GM23338 (cell line): ENCODE measurements at regions not wholly inside any gene's neighbourhood (a gene's known extent, or its start where the extent isn't known, plus 50 kb on each side); places are given as distances from the start of the nearest gene placed in this dataset.

Experiments used
- ATAC-seq: fragments of 200-7000 bp; cut with Tn5 transposase; 3 replicates; pipeline ENCODE4 v1.9.1; 2020
- DNase-seq: peaks from one replicate; pipeline ENCODE4 v3.0.0-alpha.2; 2015; ENCODE audit warnings: low spot score
- H2AFZ ChIP-seq: fragments of 200-600 bp; sonication (generic); 2 replicates; pipeline ENCODE4 v1.8.0; 2016; ENCODE audit warnings: antibody characterized with exemption, mild to moderate bottlenecking, moderate library complexity
- H3F3A ChIP-seq: fragments of 200-600 bp; sonication (generic); replicated peaks from 2 replicates; pipeline ENCODE4 v1.8.0; 2017; ENCODE audit warnings: antibody characterized with exemption, mixed run types, low read depth
- H3K27ac ChIP-seq: fragments of 200-600 bp; sonication (generic); 2 replicates; pipeline ENCODE4 v1.6.1; 2016; ENCODE audit warnings: low read depth
- H3K27me3 ChIP-seq: fragments of 200-600 bp; sonication (generic); 2 replicates; pipeline ENCODE4 v1.8.0; 2016; ENCODE audit warnings: mild to moderate bottlenecking, mixed run types, moderate library complexity; ENCODE audit not compliant: insufficient read depth
- H3K36me3 ChIP-seq: fragments of 200-600 bp; sonication (generic); 2 replicates; pipeline ENCODE4 v1.8.0; 2016; ENCODE audit warnings: mild to moderate bottlenecking; ENCODE audit not compliant: insufficient read depth
- H3K4me1 ChIP-seq: fragments of 200-600 bp; sonication (generic); 2 replicates; pipeline ENCODE4 v1.8.0; 2016; ENCODE audit warnings: mild to moderate bottlenecking, moderate library complexity; ENCODE audit not compliant: insufficient read depth
- H3K4me2 ChIP-seq: fragments of 200-600 bp; sonication (generic); 2 replicates; pipeline ENCODE4 v1.7.1; 2017; ENCODE audit warnings: mixed run types
- H3K4me3 ChIP-seq: fragments of 200-600 bp; sonication (generic); 2 replicates; pipeline ENCODE4 v1.6.1; 2016; ENCODE audit warnings: mixed run types
- H3K79me2 ChIP-seq: fragments of 200-600 bp; sonication (generic); replicated peaks from 2 replicates; pipeline ENCODE4 v1.8.0; 2017; ENCODE audit warnings: mild to moderate bottlenecking; ENCODE audit not compliant: insufficient read depth
- H3K9me2 ChIP-seq: fragments of 200-600 bp; sonication (generic); 2 replicates; pipeline ENCODE4 v1.8.0; 2017; ENCODE audit not compliant: insufficient read depth
- H4K20me1 ChIP-seq: fragments of 200-600 bp; sonication (generic); replicated peaks from 2 replicates; pipeline ENCODE4 v1.8.0; 2017; ENCODE audit warnings: mild to moderate bottlenecking; ENCODE audit not compliant: insufficient read depth
- H3K27ac Mint-ChIP-seq: 2 replicates; pipeline ENCODE4 v1.8.0; 2020; ENCODE audit warnings: inconsistent platforms, mild to moderate bottlenecking, moderate library complexity, mixed read lengths
- H3K27me3 Mint-ChIP-seq: 3 replicates; pipeline ENCODE4 v1.8.0; 2022; ENCODE audit warnings: low read depth, mild to moderate bottlenecking, moderate library complexity, mixed read lengths, inconsistent platforms; ENCODE audit not compliant: insufficient read depth, poor library complexity
- H3K36me3 Mint-ChIP-seq: 3 replicates; pipeline ENCODE4 v1.8.0; 2021; ENCODE audit warnings: low read depth, mild to moderate bottlenecking, inconsistent platforms, moderate library complexity, mixed read lengths
- H3K4me1 Mint-ChIP-seq: 3 replicates; pipeline ENCODE4 v1.8.0; 2020; ENCODE audit warnings: mild to moderate bottlenecking, inconsistent platforms, mixed read lengths
- H3K4me3 Mint-ChIP-seq: 3 replicates; pipeline ENCODE4 v1.8.0; 2021; ENCODE audit warnings: moderate library complexity, mild to moderate bottlenecking, inconsistent platforms, mixed read lengths
- H3K9me3 Mint-ChIP-seq: 3 replicates; pipeline ENCODE4 v1.8.0; 2020; ENCODE audit warnings: moderate library complexity, mild to moderate bottlenecking, inconsistent platforms, mixed read lengths
- CREB1 ChIP-seq: fragments of 250-450 bp; sonication (Bioruptor Pico); IDR thresholded peaks from 2 replicates; pipeline ENCODE4 v1.5.0; 2020; ENCODE audit warnings: low read depth, mild to moderate bottlenecking, moderate library complexity
- EZH2 ChIP-seq: fragments of 200-600 bp; sonication (generic); IDR thresholded peaks from one replicate; pipeline ENCODE4 v1.8.0; 2017; ENCODE audit warnings: antibody characterized with exemption, mild to moderate bottlenecking, low read depth; ENCODE audit not compliant: unreplicated experiment
- EZH2phosphoT487 ChIP-seq: fragments of 200-600 bp; sonication (generic); IDR thresholded peaks from one replicate; pipeline ENCODE4 v1.8.1; 2018; ENCODE audit warnings: antibody characterized with exemption; ENCODE audit not compliant: unreplicated experiment
- JUNB ChIP-seq: IDR thresholded peaks from one replicate; pipeline ENCODE4 v1.6.1; 2016; ENCODE audit warnings: antibody characterized with exemption; ENCODE audit not compliant: unreplicated experiment
- NANOG ChIP-seq: IDR thresholded peaks from 2 replicates; pipeline ENCODE4 v1.6.1; 2016; ENCODE audit warnings: antibody characterized with exemption, borderline replicate concordance
- POLR2AphosphoS5 ChIP-seq: IDR thresholded peaks from 2 replicates; pipeline ENCODE4 v1.6.1; 2016; ENCODE audit warnings: antibody characterized with exemption, low read depth
- STAT1 ChIP-seq: IDR thresholded peaks from one replicate; pipeline ENCODE4 v1.6.1; 2016; ENCODE audit warnings: antibody characterized with exemption; ENCODE audit not compliant: unreplicated experiment
- ZNF114 ChIP-seq: fragments of 250-450 bp; sonication (Bioruptor Pico); IDR thresholded peaks from 2 replicates; pipeline ENCODE4 v1.5.0; 2020; ENCODE audit warnings: mild to moderate bottlenecking, moderate library complexity
- ZNF331 ChIP-seq: fragments of 250-450 bp; sonication (Bioruptor Pico); IDR thresholded peaks from 2 replicates; pipeline ENCODE4 v1.5.0; 2020; ENCODE audit warnings: low read depth, mild to moderate bottlenecking, moderate library complexity
- TF ChIP-seq, protein P1 (sequence below): fragments of 250-450 bp; sonication (Bioruptor Pico); IDR thresholded peaks from 2 replicates; pipeline ENCODE4 v1.5.0; 2020; ENCODE audit warnings: mild to moderate bottlenecking, moderate library complexity
- TF ChIP-seq, protein P2 (sequence below): IDR thresholded peaks from one replicate; pipeline ENCODE4 v1.6.1; 2018; ENCODE audit warnings: antibody characterized with exemption; ENCODE audit not compliant: unreplicated experiment
- TF ChIP-seq, protein P3 (sequence below): IDR thresholded peaks from 2 replicates; pipeline ENCODE4 v1.6.1; 2016; ENCODE audit warnings: antibody characterized with exemption
- TF ChIP-seq, protein P4 (sequence below), 2 experiments: fragments of 200-600 bp in 1 of 2; sonication (generic) in 1 of 2; conservative IDR thresholded peaks; 2 replicates each; pipeline versions ENCODE4 v1.5.1 to v1.6.1; 2016 to 2017; ENCODE audit warnings: antibody characterized with exemption in 2 of 2, low read depth in 2 of 2, mild to moderate bottlenecking in 2 of 2, moderate library complexity in 1 of 2

DNA sequence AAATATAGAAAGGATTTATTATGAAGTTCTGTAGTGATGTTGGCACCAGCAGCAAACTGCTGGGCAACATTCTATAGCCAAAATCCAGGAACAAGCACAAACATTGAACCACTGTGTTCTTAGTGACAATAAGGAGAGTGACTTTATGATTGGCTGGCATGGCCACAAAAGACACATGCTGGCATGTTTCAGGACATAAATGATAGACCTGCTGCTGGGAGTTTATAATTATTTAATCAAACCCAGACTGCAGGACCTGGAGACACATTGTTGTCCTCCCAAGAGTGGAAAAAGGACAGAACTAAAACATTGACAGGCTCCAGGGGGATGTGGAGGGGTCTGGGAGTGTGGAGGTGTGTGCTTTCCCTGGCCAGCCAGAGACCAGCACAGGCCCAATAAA is 255.3 kb upstream of the LRTM1 start:
- H2AFZ ChIP-seq = no peak overlapping the region
- H3K4me3 ChIP-seq = no peak overlapping the region
- H3K36me3 ChIP-seq = no peaks in the 10 kb centered on the region
- Mint-ChIP-seq H3K4me3 (no peak overlapping the region), H3K36me3 (no peaks in the 10 kb centered on the region), H3K4me1 (no peaks in the 10 kb centered on the region; the same call in 2 of the 3 replicates), H3K27ac (no peak overlapping the region), H3K9me3 (no peaks in the 10 kb centered on the region), H3K27me3 (peaks cover 2% of the 10 kb centered on the region)
- no peaks in the 10 kb centered on the region for H3K27me3 ChIP-seq
- TF ChIP-seq ZNF114 (CRISPR knock-in tag) = no peak
- TF ChIP-seq EZH2 = no peak
- TF ChIP-seq, protein P1, sequence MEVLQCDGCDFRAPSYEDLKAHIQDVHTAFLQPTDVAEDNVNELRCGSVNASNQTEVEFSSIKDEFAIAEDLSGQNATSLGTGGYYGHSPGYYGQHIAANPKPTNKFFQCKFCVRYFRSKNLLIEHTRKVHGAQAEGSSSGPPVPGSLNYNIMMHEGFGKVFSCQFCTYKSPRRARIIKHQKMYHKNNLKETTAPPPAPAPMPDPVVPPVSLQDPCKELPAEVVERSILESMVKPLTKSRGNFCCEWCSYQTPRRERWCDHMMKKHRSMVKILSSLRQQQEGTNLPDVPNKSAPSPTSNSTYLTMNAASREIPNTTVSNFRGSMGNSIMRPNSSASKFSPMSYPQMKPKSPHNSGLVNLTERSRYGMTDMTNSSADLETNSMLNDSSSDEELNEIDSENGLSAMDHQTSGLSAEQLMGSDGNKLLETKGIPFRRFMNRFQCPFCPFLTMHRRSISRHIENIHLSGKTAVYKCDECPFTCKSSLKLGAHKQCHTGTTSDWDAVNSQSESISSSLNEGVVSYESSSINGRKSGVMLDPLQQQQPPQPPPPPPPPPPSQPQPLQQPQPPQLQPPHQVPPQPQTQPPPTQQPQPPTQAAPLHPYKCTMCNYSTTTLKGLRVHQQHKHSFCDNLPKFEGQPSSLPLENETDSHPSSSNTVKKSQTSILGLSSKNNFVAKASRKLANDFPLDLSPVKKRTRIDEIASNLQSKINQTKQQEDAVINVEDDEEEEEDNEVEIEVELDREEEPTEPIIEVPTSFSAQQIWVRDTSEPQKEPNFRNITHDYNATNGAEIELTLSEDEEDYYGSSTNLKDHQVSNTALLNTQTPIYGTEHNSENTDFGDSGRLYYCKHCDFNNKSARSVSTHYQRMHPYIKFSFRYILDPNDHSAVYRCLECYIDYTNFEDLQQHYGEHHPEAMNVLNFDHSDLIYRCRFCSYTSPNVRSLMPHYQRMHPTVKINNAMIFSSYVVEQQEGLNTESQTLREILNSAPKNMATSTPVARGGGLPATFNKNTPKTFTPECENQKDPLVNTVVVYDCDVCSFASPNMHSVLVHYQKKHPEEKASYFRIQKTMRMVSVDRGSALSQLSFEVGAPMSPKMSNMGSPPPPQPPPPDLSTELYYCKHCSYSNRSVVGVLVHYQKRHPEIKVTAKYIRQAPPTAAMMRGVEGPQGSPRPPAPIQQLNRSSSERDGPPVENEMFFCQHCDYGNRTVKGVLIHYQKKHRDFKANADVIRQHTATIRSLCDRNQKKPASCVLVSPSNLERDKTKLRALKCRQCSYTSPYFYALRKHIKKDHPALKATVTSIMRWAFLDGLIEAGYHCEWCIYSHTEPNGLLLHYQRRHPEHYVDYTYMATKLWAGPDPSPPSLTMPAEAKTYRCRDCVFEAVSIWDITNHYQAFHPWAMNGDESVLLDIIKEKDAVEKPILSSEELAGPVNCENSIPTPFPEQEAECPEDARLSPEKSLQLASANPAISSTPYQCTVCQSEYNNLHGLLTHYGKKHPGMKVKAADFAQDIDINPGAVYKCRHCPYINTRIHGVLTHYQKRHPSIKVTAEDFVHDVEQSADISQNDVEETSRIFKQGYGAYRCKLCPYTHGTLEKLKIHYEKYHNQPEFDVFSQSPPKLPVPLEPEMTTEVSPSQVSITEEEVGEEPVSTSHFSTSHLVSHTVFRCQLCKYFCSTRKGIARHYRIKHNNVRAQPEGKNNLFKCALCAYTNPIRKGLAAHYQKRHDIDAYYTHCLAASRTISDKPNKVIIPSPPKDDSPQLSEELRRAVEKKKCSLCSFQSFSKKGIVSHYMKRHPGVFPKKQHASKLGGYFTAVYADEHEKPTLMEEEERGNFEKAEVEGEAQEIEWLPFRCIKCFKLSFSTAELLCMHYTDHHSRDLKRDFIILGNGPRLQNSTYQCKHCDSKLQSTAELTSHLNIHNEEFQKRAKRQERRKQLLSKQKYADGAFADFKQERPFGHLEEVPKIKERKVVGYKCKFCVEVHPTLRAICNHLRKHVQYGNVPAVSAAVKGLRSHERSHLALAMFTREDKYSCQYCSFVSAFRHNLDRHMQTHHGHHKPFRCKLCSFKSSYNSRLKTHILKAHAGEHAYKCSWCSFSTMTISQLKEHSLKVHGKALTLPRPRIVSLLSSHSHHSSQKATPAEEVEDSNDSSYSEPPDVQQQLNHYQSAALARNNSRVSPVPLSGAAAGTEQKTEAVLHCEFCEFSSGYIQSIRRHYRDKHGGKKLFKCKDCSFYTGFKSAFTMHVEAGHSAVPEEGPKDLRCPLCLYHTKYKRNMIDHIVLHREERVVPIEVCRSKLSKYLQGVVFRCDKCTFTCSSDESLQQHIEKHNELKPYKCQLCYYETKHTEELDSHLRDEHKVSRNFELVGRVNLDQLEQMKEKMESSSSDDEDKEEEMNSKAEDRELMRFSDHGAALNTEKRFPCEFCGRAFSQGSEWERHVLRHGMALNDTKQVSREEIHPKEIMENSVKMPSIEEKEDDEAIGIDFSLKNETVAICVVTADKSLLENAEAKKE (CRISPR knock-in tag) = no peak
- TF ChIP-seq STAT1 = no peak
- no peak for TF ChIP-seq NANOG
- TF ChIP-seq JUNB = no peak
- TF ChIP-seq POLR2AphosphoS5 = no peak
- TF ChIP-seq CREB1 (CRISPR knock-in tag) = no peak
- TF ChIP-seq, protein P2, sequence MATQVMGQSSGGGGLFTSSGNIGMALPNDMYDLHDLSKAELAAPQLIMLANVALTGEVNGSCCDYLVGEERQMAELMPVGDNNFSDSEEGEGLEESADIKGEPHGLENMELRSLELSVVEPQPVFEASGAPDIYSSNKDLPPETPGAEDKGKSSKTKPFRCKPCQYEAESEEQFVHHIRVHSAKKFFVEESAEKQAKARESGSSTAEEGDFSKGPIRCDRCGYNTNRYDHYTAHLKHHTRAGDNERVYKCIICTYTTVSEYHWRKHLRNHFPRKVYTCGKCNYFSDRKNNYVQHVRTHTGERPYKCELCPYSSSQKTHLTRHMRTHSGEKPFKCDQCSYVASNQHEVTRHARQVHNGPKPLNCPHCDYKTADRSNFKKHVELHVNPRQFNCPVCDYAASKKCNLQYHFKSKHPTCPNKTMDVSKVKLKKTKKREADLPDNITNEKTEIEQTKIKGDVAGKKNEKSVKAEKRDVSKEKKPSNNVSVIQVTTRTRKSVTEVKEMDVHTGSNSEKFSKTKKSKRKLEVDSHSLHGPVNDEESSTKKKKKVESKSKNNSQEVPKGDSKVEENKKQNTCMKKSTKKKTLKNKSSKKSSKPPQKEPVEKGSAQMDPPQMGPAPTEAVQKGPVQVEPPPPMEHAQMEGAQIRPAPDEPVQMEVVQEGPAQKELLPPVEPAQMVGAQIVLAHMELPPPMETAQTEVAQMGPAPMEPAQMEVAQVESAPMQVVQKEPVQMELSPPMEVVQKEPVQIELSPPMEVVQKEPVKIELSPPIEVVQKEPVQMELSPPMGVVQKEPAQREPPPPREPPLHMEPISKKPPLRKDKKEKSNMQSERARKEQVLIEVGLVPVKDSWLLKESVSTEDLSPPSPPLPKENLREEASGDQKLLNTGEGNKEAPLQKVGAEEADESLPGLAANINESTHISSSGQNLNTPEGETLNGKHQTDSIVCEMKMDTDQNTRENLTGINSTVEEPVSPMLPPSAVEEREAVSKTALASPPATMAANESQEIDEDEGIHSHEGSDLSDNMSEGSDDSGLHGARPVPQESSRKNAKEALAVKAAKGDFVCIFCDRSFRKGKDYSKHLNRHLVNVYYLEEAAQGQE = no peak
- TF ChIP-seq, protein P3, sequence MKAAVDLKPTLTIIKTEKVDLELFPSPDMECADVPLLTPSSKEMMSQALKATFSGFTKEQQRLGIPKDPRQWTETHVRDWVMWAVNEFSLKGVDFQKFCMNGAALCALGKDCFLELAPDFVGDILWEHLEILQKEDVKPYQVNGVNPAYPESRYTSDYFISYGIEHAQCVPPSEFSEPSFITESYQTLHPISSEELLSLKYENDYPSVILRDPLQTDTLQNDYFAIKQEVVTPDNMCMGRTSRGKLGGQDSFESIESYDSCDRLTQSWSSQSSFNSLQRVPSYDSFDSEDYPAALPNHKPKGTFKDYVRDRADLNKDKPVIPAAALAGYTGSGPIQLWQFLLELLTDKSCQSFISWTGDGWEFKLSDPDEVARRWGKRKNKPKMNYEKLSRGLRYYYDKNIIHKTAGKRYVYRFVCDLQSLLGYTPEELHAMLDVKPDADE = no peak
- TF ChIP-seq EZH2phosphoT487 = no peak
- TF ChIP-seq, protein P4, sequence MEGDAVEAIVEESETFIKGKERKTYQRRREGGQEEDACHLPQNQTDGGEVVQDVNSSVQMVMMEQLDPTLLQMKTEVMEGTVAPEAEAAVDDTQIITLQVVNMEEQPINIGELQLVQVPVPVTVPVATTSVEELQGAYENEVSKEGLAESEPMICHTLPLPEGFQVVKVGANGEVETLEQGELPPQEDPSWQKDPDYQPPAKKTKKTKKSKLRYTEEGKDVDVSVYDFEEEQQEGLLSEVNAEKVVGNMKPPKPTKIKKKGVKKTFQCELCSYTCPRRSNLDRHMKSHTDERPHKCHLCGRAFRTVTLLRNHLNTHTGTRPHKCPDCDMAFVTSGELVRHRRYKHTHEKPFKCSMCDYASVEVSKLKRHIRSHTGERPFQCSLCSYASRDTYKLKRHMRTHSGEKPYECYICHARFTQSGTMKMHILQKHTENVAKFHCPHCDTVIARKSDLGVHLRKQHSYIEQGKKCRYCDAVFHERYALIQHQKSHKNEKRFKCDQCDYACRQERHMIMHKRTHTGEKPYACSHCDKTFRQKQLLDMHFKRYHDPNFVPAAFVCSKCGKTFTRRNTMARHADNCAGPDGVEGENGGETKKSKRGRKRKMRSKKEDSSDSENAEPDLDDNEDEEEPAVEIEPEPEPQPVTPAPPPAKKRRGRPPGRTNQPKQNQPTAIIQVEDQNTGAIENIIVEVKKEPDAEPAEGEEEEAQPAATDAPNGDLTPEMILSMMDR (conservative IDR thresholded peaks at IDR 0.05; ENCODE audit: low read depth in 2 of 2) = no peak
- TF ChIP-seq ZNF331 (CRISPR knock-in tag) = no peak
- no peak for ATAC-seq
- DNase-seq = no peak
- 0 out of 2 replicates have a peak, but pooled peaks cover 2% of the 10 kb centered on the region for H3K9me2 ChIP-seq
- H3K4me2 ChIP-seq = no peak overlapping the region
- H4K20me1 ChIP-seq = no peaks in the 10 kb centered on the region
- H3K4me1 ChIP-seq = peaks cover 2% of the 10 kb centered on the region; the same call in 1 of the 2 replicates
- no peaks in the 10 kb centered on the region for H3F3A ChIP-seq
- H3K27ac ChIP-seq = no peak overlapping the region
- no peaks in the 10 kb centered on the region for H3K79me2 ChIP-seq
